Loucy (cell line): ENCODE measurements at regions not wholly inside any gene's neighbourhood (a gene's known extent, or its start where the extent isn't known, plus 50 kb on each side); places are given as distances from the start of the nearest gene placed in this dataset.

ENCODE experiments used
- H2AFZ ChIP-seq: fragments of 200-600 bp; sonication (generic); 2 replicates; pipeline ENCODE4 v1.6.0; 2016; ENCODE audit warnings: antibody characterized with exemption, mild to moderate bottlenecking, low read length, moderate library complexity
- H3F3A ChIP-seq: fragments of 200-600 bp; 2 replicates; pipeline ENCODE4 v1.6.0; 2016; ENCODE audit warnings: antibody characterized with exemption, low read depth, mild to moderate bottlenecking
- H3K27me3 ChIP-seq: fragments of 200-600 bp; sonication (generic); 2 replicates; pipeline ENCODE4 v1.6.1; 2014; ENCODE audit warnings: low read length, mild to moderate bottlenecking; ENCODE audit not compliant: insufficient read depth, poor library complexity, severe bottlenecking
- H3K36me3 ChIP-seq: fragments of 200-600 bp; sonication (generic); 2 replicates; pipeline ENCODE4 v1.6.1; 2016; ENCODE audit warnings: low read length; ENCODE audit not compliant: insufficient read depth
- H3K4me1 ChIP-seq: fragments of 200-600 bp; sonication (generic); 2 replicates; pipeline ENCODE4 v1.5.1; 2014; ENCODE audit warnings: low read length, mild to moderate bottlenecking; ENCODE audit not compliant: insufficient read depth, poor library complexity, severe bottlenecking
- H3K4me2 ChIP-seq: fragments of 200-600 bp; sonication (generic); 2 replicates; pipeline ENCODE4 v1.6.0; 2014; ENCODE audit warnings: antibody characterized with exemption, low read length, low read depth, mild to moderate bottlenecking; ENCODE audit not compliant: poor library complexity, severe bottlenecking
- H3K4me3 ChIP-seq: fragments of 200-600 bp; sonication (generic); 2 replicates; pipeline ENCODE4 v1.5.1; 2014; ENCODE audit warnings: low read length, mild to moderate bottlenecking, mixed read lengths; ENCODE audit not compliant: poor library complexity, severe bottlenecking
- H3K79me2 ChIP-seq: fragments of 200-600 bp; sonication (generic); 2 replicates; pipeline ENCODE4 v1.6.1; 2014; ENCODE audit warnings: low read length; ENCODE audit not compliant: insufficient read depth
- H3K9ac ChIP-seq: fragments of 200-600 bp; sonication (generic); 2 replicates; pipeline ENCODE4 v1.6.0; 2014; ENCODE audit warnings: mild to moderate bottlenecking, low read depth, low read length, moderate library complexity; ENCODE audit not compliant: poor library complexity, severe bottlenecking
- H3K9me2 ChIP-seq: fragments of 200-600 bp; sonication (generic); replicated peaks from 2 replicates; pipeline ENCODE4 v1.6.1; 2016; ENCODE audit warnings: low read depth, low read length, mixed read lengths
- H3K9me3 ChIP-seq: fragments of 200-600 bp; sonication (generic); 2 replicates; pipeline ENCODE4 v1.6.1; 2014; ENCODE audit warnings: mild to moderate bottlenecking, antibody characterized with exemption, low read length, low read depth; ENCODE audit not compliant: insufficient read depth
- H4K20me1 ChIP-seq: fragments of 200-600 bp; sonication (generic); 2 replicates; pipeline ENCODE4 v1.6.0; 2014; ENCODE audit warnings: antibody characterized with exemption, low read length, mild to moderate bottlenecking; ENCODE audit not compliant: insufficient read depth, poor library complexity, severe bottlenecking
- CTCF ChIP-seq: fragments of 200-600 bp; sonication (generic); conservative IDR thresholded peaks from 2 replicates; pipeline ENCODE4 v1.5.1; 2014; ENCODE audit warnings: mild to moderate bottlenecking, antibody characterized with exemption, low read length
- EZH2phosphoT487 ChIP-seq: fragments of 200-600 bp; IDR thresholded peaks from 2 replicates; pipeline ENCODE4 v1.6.1; 2018; ENCODE audit warnings: antibody characterized with exemption, mild to moderate bottlenecking, moderate library complexity, borderline replicate concordance

GRCh38 chr11:112877581-112877980, 83.6 kb upstream of the NCAM1 start:
- TF ChIP-seq EZH2phosphoT487 (no peak), CTCF (no peak)
- Histone ChIP-seq H3K9ac (no peak overlapping the region), H4K20me1 (no peaks in the 10 kb centered on the region), H2AFZ (no peak overlapping the region), H3K4me2 (no peak overlapping the region), H3F3A (no peaks in the 10 kb centered on the region), H3K79me2 (no peaks in the 10 kb centered on the region), H3K4me3 (no peak overlapping the region), H3K9me2 (no peaks in the 10 kb centered on the region), H3K27me3 (no peaks in the 10 kb centered on the region), H3K9me3 (no peaks in the 10 kb centered on the region), H3K36me3 (no peaks in the 10 kb centered on the region), H3K4me1 (no peaks in the 10 kb centered on the region)

- no peak overlapping the region for H3K9ac ChIP-seq
- no peaks in the 10 kb centered on the region for H3K9me2 ChIP-seq
- TF ChIP-seq CTCF = no peak
- H3K36me3 ChIP-seq = no peaks in the 10 kb centered on the region
- H4K20me1 ChIP-seq = no peaks in the 10 kb centered on the region
- no peaks in the 10 kb centered on the region for H3K79me2 ChIP-seq
- no peak overlapping the region for H2AFZ ChIP-seq
- no peak overlapping the region for H3K4me2 ChIP-seq
- no peaks in the 10 kb centered on the region for H3K4me1 ChIP-seq
- H3K4me3 ChIP-seq = no peak overlapping the region
- H3K27me3 ChIP-seq = no peaks in the 10 kb centered on the region
- H3K9me3 ChIP-seq = no peaks in the 10 kb centered on the region
- H3F3A ChIP-seq = no peaks in the 10 kb centered on the region
Measured at GRCh38 chr11:112878033-112878601, 83.1 kb upstream of the NCAM1 start.

GRCh38 chr11:112880495-112880894, 80.7 kb upstream of the NCAM1 start:
- no peaks in the 10 kb centered on the region for H4K20me1 ChIP-seq
- no peaks in the 10 kb centered on the region for H3K79me2 ChIP-seq
- no peaks in the 10 kb centered on the region for H3K9me3 ChIP-seq
- no peak overlapping the region for H3K4me2 ChIP-seq
- no peak overlapping the region for H2AFZ ChIP-seq
- H3K36me3 ChIP-seq = no peaks in the 10 kb centered on the region
- H3F3A ChIP-seq = no peaks in the 10 kb centered on the region
- no peaks in the 10 kb centered on the region for H3K4me1 ChIP-seq
- no peaks in the 10 kb centered on the region for H3K27me3 ChIP-seq
- no peaks in the 10 kb centered on the region for H3K9me2 ChIP-seq
- no peak overlapping the region for H3K4me3 ChIP-seq
- H3K9ac ChIP-seq = no peak overlapping the region
- no peak for TF ChIP-seq EZH2phosphoT487
- no peak for TF ChIP-seq CTCF
